Smooth muscle cell (in vitro differentiated cells): ENCODE measurements at regions not wholly inside any gene's neighbourhood (a gene's known extent, or its start where the extent isn't known, plus 50 kb on each side); places are given as distances from the start of the nearest gene placed in this dataset.

Source experiments
- DNase-seq: peaks from one replicate; lab custom pipeline; 2025; ENCODE audit not compliant: unreplicated experiment; lab: John Stamatoyannopoulos, UW
- H2AFZ ChIP-seq: fragments of 200-600 bp; sonication (generic); 2 replicates; pipeline ENCODE4 v1.6.0; 2016; ENCODE audit warnings: antibody characterized with exemption, low read depth, mild to moderate bottlenecking
- H3F3A ChIP-seq: fragments of 200-600 bp; sonication (generic); 2 replicates; pipeline ENCODE4 v1.6.0; 2017; ENCODE audit warnings: antibody characterized with exemption, low read depth
- H3K27ac ChIP-seq: fragments of 200-600 bp; sonication (generic); 2 replicates; pipeline ENCODE4 v1.5.1; 2016; ENCODE audit warnings: low read depth, mild to moderate bottlenecking
- H3K27me3 ChIP-seq: fragments of 200-600 bp; sonication (generic); 2 replicates; pipeline ENCODE4 v1.6.1; 2016; ENCODE audit warnings: low read depth, mild to moderate bottlenecking
- H3K36me3 ChIP-seq: fragments of 200-600 bp; sonication (generic); 2 replicates; pipeline ENCODE4 v1.5.1; 2016; ENCODE audit warnings: low read depth
- H3K4me1 ChIP-seq: fragments of 200-600 bp; sonication (generic); 2 replicates; pipeline ENCODE4 v1.5.1; 2016; ENCODE audit warnings: low read depth
- H3K4me2 ChIP-seq: fragments of 200-600 bp; sonication (generic); 2 replicates; pipeline ENCODE4 v1.6.0; 2016; ENCODE audit warnings: mild to moderate bottlenecking
- H3K4me3 ChIP-seq: fragments of 200-600 bp; sonication (generic); 2 replicates; pipeline ENCODE4 v1.5.1; 2016; ENCODE audit warnings: mild to moderate bottlenecking
- H3K79me2 ChIP-seq: fragments of 200-600 bp; sonication (generic); 2 replicates; pipeline ENCODE4 v1.6.0; 2016; ENCODE audit warnings: low read depth, mild to moderate bottlenecking
- H3K9ac ChIP-seq: fragments of 200-600 bp; sonication (generic); 2 replicates; pipeline ENCODE4 v1.6.0; 2016; ENCODE audit warnings: low read depth
- H3K9me3 ChIP-seq: fragments of 200-600 bp; sonication (generic); replicated peaks from 2 replicates; pipeline ENCODE4 v1.5.1; 2016; ENCODE audit warnings: low read depth
- H4K20me1 ChIP-seq: fragments of 200-600 bp; sonication (generic); 2 replicates; pipeline ENCODE4 v1.6.0; 2016; ENCODE audit warnings: low read depth
- CTCF ChIP-seq: fragments of 200-600 bp; sonication (generic); IDR thresholded peaks from 2 replicates; pipeline ENCODE4 v1.5.1; 2017; ENCODE audit warnings: borderline replicate concordance, mild to moderate bottlenecking, antibody characterized with exemption; ENCODE audit not compliant: insufficient read depth, poor library complexity, severe bottlenecking
- WGBS: methylation state at CpG from one replicate; pipeline ENCODE4 v1.1.7; 2016; ENCODE audit warnings: low lambda C conversion rate; 5-methylcytosine and 5-hydroxymethylcytosine counted together

DNA sequence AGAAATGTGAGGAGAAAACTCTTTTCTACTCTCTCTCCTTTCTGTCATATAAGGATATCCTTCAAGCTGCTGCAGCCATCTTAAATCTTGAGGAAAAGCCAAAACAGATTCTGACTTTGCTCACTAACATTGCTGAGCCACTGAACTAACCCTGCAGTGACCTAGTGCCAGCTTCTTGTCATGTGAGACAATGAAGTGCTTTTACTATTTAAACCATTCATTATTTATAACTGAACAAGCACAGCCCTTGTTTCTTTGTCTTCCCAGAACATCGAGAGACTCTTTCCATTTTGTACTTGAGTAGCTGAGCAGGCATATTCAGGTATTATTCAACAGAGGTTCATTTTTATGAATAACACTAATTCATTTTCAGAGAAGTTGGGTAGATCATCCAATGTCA, 455.0 kb upstream of the TMPO start:
- H3K27ac ChIP-seq: no peak overlapping the region
- H3F3A ChIP-seq: no peaks in the 10 kb centered on the region
- no peak overlapping the region for H3K9ac ChIP-seq
- DNase-seq: no peak
- peaks cover 6% of the 10 kb centered on the region for H3K4me1 ChIP-seq
- no peaks in the 10 kb centered on the region for H3K27me3 ChIP-seq
- H3K79me2 ChIP-seq: no peaks in the 10 kb centered on the region
- H3K4me3 ChIP-seq: no peak overlapping the region
- no peaks in the 10 kb centered on the region for H3K36me3 ChIP-seq
- no peak for TF ChIP-seq CTCF
- H4K20me1 ChIP-seq: no peaks in the 10 kb centered on the region
- H2AFZ ChIP-seq: no peak overlapping the region
- no peaks in the 10 kb centered on the region for H3K9me3 ChIP-seq
- H3K4me2 ChIP-seq: no peak overlapping the region
- WGBS: 97% methylated on average over 1 of the region's 1 CpG

- Histone ChIP-seq H3K9ac (no peak overlapping the region), H3K27me3 (no peaks in the 10 kb centered on the region), H3K79me2 (no peaks in the 10 kb centered on the region), H3K4me2 (no peak overlapping the region), H2AFZ (no peak overlapping the region), H3K4me1 (peaks cover 6% of the 10 kb centered on the region), H3K4me3 (no peak overlapping the region), H4K20me1 (no peaks in the 10 kb centered on the region), H3K36me3 (no peaks in the 10 kb centered on the region), H3F3A (no peaks in the 10 kb centered on the region), H3K9me3 (no peaks in the 10 kb centered on the region), H3K27ac (no peak overlapping the region)
- WGBS: 70% methylated on average over 11 of the region's 11 CpGs
- no peak for TF ChIP-seq CTCF
- no peak for DNase-seq
Observed at GRCh38 chr12:98062464-98063245, 452.7 kb upstream of the TMPO start.

DNA sequence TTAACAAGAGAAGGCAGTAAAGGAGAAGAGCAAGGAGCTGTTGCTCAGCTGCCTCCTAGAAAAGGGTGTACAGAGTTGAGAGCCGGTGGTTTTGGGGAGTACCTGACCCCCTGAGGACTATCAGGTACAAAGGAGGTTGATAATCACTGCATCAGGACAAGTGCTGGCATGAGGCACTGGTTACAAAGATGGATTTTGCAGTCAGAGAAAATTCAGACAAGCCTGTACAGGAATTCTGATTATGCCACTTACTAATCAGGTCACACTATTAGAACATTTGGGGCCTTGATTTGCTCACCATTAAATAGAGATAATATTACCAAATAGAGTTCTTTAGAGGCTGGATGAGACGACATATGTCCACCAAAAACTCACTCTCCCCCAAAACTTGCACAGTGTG, 450.9 kb upstream of the TMPO start:
- Histone ChIP-seq H3K36me3 (no peaks in the 10 kb centered on the region), H3K27ac (no peak overlapping the region), H2AFZ (no peak overlapping the region), H3K79me2 (no peaks in the 10 kb centered on the region), H3K9me3 (no peaks in the 10 kb centered on the region), H3K4me3 (no peak overlapping the region), H3F3A (no peaks in the 10 kb centered on the region), H3K9ac (no peak overlapping the region), H3K4me2 (no peak overlapping the region), H4K20me1 (no peaks in the 10 kb centered on the region), H3K27me3 (no peaks in the 10 kb centered on the region), H3K4me1 (no peaks in the 10 kb centered on the region)
- 84% methylated on average over 2 of the region's 2 CpGs for WGBS
- no peak for TF ChIP-seq CTCF
- DNase-seq: no peak

DNA sequence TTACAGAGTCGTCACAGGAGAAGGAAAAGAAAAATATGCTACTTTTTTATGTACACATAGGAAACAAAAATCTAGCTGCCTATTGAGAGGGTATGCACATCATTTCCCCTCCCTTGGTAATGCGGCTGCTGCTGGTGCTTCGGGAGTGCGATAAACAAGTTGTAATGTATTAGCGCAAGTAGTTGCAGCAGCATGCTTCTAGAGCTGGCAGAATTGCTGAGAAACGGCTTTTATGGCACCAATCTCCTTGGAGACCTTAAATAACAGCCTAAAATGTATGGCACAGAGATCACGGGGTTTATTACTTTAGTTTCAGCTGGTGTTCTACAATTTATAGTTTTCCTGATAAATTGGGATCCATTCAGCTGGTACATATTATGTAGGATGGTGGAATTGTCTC, 447.6 kb upstream of the TMPO start:
- Histone ChIP-seq H2AFZ (no peak overlapping the region), H3K27me3 (no peaks in the 10 kb centered on the region), H3K4me1 (no peaks in the 10 kb centered on the region), H3K9ac (no peak overlapping the region), H3K4me3 (no peak overlapping the region), H3K27ac (no peak overlapping the region), H4K20me1 (no peaks in the 10 kb centered on the region), H3K9me3 (no peaks in the 10 kb centered on the region), H3K36me3 (no peaks in the 10 kb centered on the region), H3K79me2 (no peaks in the 10 kb centered on the region), H3F3A (no peaks in the 10 kb centered on the region), H3K4me2 (no peak overlapping the region)
- TF ChIP-seq CTCF: no peak
- WGBS: 92% methylated on average over 7 of the region's 7 CpGs
- DNase-seq: no peak
